HG02610 (cell line): ENCODE measurements at regions not wholly inside any gene's neighbourhood (a gene's known extent, or its start where the extent isn't known, plus 50 kb on each side); places are given as distances from the start of the nearest gene placed in this dataset.

Experiments used
- ATAC-seq: cut with Tn5 transposase; IDR thresholded peaks from one replicate; pipeline ENCODE4 v1.9.1; 2021; ENCODE audit warnings: mild to moderate bottlenecking, moderate library complexity; ENCODE audit not compliant: unreplicated experiment

- no peak for ATAC-seq
These were observed 134.0 kb upstream of the SMAD1 start for GRCh38 chr4:145347684-145348083.

- ATAC-seq = no peak
These were observed 135.6 kb upstream of the SMAD1 start for GRCh38 chr4:145346081-145346480.

GRCh38 chr4:145345401-145345800, 136.3 kb upstream of the SMAD1 start:
- no peak for ATAC-seq

GRCh38 chr4:145341381-145341780, 140.3 kb upstream of the SMAD1 start:
- ATAC-seq = no peak

GRCh38 chr4:145340071-145340675, 141.5 kb upstream of the SMAD1 start:
- no peak for ATAC-seq

- ATAC-seq = no peak
These were observed 142.5 kb upstream of the SMAD1 start for GRCh38 chr4:145339075-145339725.

- no peak for ATAC-seq
These were observed 143.1 kb upstream of the SMAD1 start for GRCh38 chr4:145338568-145338967.

- ATAC-seq = no peak
These were observed 144.3 kb upstream of the SMAD1 start for GRCh38 chr4:145337391-145337790.

GRCh38 chr4:145333786-145334185, 147.9 kb upstream of the SMAD1 start:
- no peak for ATAC-seq

- no peak for ATAC-seq
These were observed 146.1 kb upstream of the OTUD4 start for GRCh38 chr4:145326491-145326890.

GRCh38 chr4:145324161-145324560, 143.8 kb upstream of the OTUD4 start:
- no peak for ATAC-seq

GRCh38 chr4:145320294-145320693, 139.9 kb upstream of the OTUD4 start:
- no peak for ATAC-seq

- no peak for ATAC-seq
These were observed 139.4 kb upstream of the OTUD4 start for GRCh38 chr4:145319751-145320150.

GRCh38 chr4:145316897-145317574, 136.6 kb upstream of the OTUD4 start:
- no peak for ATAC-seq

- ATAC-seq = no peak
These were observed 135.4 kb upstream of the OTUD4 start for GRCh38 chr4:145315811-145316225.

GRCh38 chr4:145308598-145308997, 128.2 kb upstream of the OTUD4 start:
- ATAC-seq = peak; percentile 76

GRCh38 chr4:145307763-145308430, 127.5 kb upstream of the OTUD4 start:
- no peak for ATAC-seq

- ATAC-seq = no peak
These were observed 126.7 kb upstream of the OTUD4 start for GRCh38 chr4:145307120-145307519.

- ATAC-seq = no peak
These were observed 122.3 kb upstream of the OTUD4 start for GRCh38 chr4:145302725-145303124.

- ATAC-seq = no peak
These were observed 121.1 kb upstream of the OTUD4 start for GRCh38 chr4:145301386-145302080.
